ENCODE measurements at regions not wholly inside any gene's neighbourhood (a gene's known extent, or its start where the extent isn't known, plus 50 kb on each side); places are given as distances from the start of the nearest gene placed in this dataset.

GRCh38 chr3:157718800-157719199 lies 215.6 kb upstream of the VEPH1 start:
- no peak for DNase-seq

- no peak for DNase-seq
Measured at GRCh38 chr3:157713101-157713500, 209.9 kb upstream of the VEPH1 start.

GRCh38 chr3:157705258-157705657 lies 202.0 kb upstream of the VEPH1 start:
- no peak for DNase-seq

- no peak for DNase-seq
Measured at GRCh38 chr3:157700405-157700804, 197.2 kb upstream of the VEPH1 start.

GRCh38 chr3:157695586-157695985 lies 192.4 kb upstream of the VEPH1 start:
- no peak for DNase-seq

GRCh38 chr3:157695103-157695502 lies 191.9 kb upstream of the VEPH1 start:
- DNase-seq = no peak

- DNase-seq = no peak
Measured at GRCh38 chr3:157693762-157694161, 190.5 kb upstream of the VEPH1 start.

GRCh38 chr3:157692468-157692867 lies 189.3 kb upstream of the VEPH1 start:
- DNase-seq = no peak

GRCh38 chr3:157683668-157684067 lies 180.5 kb upstream of the VEPH1 start:
- DNase-seq = no peak

- no peak for DNase-seq
Measured at GRCh38 chr3:157672061-157672460, 168.8 kb upstream of the VEPH1 start.

GRCh38 chr3:157671656-157672055 lies 168.4 kb upstream of the VEPH1 start:
- no peak for DNase-seq

GRCh38 chr3:157669416-157669815 lies 166.2 kb upstream of the VEPH1 start:
- no peak for DNase-seq

- no peak for DNase-seq
Measured at GRCh38 chr3:157667493-157667892, 164.3 kb upstream of the VEPH1 start.

GRCh38 chr3:157662171-157662570 lies 159.0 kb upstream of the VEPH1 start:
- no peak for DNase-seq

GRCh38 chr3:157660847-157661246 lies 157.6 kb upstream of the VEPH1 start:
- no peak for DNase-seq

GRCh38 chr3:157652366-157652765 lies 149.2 kb upstream of the VEPH1 start:
- DNase-seq = no peak

GRCh38 chr3:157650699-157651098 lies 147.5 kb upstream of the VEPH1 start:
- DNase-seq = peak; percentile 10

- DNase-seq = no peak
Measured at GRCh38 chr3:157650172-157650571, 147.0 kb upstream of the VEPH1 start.

GRCh38 chr3:157649511-157649910 lies 146.3 kb upstream of the VEPH1 start:
- DNase-seq = no peak

GRCh38 chr3:157647820-157648219 lies 144.6 kb upstream of the VEPH1 start:
- no peak for DNase-seq

GRCh38 chr3:157639756-157640426 lies 136.7 kb upstream of the VEPH1 start:
- no peak for DNase-seq

- DNase-seq = no peak
Measured at GRCh38 chr3:157637866-157638265, 134.7 kb upstream of the VEPH1 start.

GRCh38 chr3:157633241-157633640 lies 130.0 kb upstream of the VEPH1 start:
- no peak for DNase-seq

- DNase-seq = no peak
Measured at GRCh38 chr3:157632075-157632474, 128.9 kb upstream of the VEPH1 start.

GRCh38 chr3:157631478-157631877 lies 128.3 kb upstream of the VEPH1 start:
- peak; percentile 21 for DNase-seq

All from skin of body (tissue), 1 donor.